ENCODE measurements at regions not wholly inside any gene's neighbourhood (a gene's known extent, or its start where the extent isn't known, plus 50 kb on each side); places are given as distances from the start of the nearest gene placed in this dataset.

DNA sequence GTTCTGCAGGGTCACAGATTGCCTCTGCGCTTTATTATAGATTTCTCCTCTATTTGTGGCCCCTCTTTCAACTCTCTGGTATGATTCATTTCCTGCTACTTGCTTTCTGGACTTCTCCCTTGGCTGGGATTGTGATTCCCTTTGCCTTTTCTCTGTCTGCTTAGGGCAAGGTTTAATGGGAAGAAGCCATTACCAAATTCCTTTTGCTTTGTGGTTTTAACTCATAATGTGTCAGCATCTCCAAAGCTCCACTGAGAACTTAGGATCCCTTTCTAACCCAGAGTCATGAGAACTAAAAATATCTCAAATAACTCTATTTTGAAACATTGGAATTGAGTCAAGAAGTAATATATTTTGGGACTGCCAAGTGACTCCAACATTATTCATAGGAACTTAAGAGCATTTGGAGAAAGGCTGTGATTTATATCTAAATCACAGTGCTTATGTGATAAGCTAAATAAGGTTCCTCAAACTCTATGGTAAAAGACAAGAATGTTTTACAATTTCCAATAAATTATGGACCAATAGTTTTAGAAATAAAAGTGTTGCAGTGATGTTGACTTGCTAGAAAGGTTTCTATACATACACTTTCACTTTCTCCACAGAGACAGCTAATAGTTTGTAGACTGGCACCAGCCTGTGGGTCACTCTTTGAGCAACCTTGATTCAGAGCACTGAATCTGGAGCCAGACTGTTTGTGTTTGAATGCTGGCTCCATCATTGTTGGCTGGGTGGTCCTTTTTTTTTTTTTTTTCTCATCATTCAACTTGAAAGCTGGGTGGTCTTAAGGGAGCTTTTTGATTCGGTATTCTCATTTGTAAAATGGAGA, 93.9 kb downstream of the DACT1 start:
- peak; percentile 68 for DNase-seq

DNA sequence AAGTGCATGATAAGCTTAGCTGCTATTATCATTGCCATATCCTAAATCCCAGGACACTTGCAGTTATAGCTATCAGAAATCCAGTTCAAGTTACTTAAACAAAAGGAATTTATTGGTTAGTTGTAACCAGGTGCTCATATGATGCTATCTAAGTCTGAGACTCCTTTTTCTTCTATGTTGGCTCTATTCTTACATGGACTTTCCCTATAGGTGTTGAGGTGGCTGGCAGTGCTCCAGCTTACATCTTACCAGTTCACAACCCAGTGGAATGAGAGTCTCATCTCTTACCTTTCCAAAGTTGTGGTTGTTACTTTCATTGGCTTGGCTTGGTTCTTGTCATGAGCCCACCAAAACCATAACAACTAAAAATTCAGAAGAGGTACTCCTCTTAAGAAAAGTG, 94.6 kb downstream of the DACT1 start:
- no peak for DNase-seq

DNA sequence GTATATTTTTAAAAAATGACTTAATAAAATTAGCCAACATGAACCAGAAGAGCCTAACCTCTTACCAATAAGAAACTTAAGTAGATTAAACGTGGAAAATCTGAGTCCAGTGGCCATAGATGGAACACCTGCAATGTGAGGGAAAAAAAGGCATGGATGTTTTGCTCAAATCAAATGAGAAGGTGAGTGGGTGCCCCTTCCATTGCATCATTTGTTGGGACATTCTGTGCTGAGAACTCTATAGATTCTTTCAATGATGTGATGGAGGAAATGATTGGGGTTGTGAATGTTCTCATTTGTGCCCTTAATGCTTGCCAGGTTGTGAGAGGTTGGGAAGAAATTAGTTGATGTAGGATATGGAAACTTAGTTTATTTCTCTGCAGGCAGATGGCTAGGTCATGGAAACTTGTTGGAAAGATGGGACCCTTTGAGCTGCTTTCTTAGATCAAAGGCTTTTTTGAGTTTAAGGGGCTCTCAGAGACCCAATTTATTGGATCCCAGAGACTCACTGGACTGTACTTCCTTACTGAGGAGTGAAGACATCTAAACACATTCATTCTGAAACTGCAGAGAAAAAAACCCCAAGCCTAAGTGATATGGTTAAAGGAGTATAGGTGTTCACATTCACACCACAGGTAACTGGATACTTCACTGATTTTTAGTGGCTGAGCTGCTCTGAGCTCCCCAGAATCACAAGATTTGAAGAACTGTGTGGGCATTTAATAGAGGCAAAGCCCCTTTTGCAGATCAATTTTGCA, 95.9 kb downstream of the DACT1 start:
- DNase-seq, result no peak

DNA sequence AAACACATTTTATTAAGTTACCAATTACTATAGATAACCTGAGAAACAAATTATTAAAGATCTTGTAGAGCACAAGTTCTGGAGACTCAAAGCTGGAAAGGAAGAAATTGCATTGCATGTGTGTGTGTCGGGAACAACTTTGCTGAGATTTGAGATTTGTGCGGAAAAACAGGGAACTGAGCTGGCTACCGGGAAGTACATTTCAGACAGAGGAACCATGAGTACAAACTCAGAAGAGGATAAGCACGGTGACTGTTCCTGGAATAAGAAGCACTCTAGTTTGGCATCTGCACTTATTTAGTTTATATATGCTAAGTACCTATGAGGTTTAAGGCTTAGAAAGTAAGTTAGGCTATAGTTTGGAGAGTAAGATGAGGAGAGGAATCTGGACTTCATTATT, 97.8 kb downstream of the DACT1 start:
- DNase-seq, result peak; percentile 39

DNA sequence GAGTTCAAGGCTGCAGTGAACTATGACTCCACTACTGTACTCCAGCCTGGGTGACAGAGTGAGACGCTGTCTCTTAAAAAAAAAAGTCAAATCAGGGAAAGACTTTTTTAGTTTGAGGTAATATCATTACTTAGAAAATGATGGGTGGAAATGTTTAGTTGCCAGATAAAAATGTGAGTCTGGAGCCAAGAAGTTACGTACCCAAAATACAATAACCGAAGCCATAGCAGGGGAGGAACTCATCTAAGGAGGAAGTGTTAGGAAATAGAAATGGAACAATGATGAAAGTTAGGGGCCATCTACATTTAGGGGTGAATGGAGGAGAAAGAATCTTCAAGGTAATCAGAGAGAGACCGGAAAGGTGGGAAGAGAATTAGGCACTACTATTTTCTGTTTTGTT, 98.8 kb downstream of the DACT1 start:
- no peak for DNase-seq

DNA sequence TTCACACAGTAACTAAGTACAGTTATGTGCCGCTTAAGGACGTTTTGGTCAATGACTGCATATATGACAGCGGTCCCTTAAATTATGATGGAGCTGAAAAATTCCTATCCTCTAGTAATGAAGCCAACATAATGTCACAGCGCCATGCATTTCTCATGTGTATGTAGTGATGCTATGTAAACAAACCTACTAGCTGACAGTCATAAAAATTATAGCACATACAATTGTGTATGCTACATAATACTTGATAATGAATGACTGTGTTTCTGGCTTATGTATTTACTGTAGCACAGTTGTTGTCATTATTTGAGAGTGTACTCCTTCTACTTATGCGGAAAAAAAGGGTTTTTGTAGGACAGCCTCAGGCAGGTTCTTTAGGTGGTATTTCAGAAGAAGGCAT, 99.7 kb downstream of the DACT1 start:
- DNase-seq, result no peak

DNA sequence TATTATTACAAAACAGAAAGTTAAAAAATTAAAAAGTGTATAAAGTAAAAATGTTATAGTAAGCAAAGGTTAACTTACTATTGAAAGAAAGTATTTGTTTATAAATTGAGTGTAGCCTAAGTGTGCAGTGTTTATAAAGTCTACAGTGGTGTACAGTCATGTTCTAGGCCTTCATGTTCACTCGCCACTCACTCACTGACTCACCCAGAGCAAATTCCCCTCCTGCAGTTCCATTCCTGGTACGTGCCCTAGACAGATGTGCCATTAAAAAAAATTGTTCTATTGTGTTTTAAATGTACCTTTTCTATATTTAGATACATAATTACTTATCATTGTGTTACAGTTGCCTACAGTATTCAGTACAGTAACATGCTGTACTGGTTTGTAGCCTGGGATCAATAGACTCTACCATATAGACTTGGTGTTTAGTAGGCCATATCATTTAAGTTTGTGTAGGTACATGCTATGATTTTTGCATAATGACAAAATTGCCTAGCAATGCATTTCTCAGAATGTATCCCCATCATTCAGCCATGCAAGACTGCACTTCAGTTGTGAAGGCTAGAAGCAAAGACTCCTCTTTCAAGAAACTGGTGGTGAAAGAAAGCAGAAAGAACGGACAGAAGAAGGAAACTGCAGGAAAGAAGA, 100.6 kb downstream of the DACT1 start:
- DNase-seq, result peak; percentile 37

DNA sequence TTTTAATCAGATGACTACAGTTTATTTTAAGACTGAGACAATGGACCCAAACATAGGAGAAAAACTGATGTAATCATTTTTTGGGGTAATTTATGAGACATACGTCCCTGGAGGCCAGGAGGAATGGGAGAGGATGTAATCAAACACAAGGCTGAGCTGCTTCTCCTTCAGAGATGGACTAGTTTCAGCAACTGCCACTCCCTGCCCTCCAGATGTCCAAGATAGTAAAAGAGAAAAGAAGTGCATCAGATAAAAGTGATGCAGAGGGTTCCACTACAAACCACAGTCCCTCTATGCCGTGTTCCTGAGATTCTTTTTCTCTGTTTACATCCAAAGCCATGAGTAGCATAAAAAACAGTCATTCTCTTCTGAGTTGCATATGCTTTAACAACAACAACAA, 101.1 kb downstream of the DACT1 start:
- DNase-seq, result no peak

DNA sequence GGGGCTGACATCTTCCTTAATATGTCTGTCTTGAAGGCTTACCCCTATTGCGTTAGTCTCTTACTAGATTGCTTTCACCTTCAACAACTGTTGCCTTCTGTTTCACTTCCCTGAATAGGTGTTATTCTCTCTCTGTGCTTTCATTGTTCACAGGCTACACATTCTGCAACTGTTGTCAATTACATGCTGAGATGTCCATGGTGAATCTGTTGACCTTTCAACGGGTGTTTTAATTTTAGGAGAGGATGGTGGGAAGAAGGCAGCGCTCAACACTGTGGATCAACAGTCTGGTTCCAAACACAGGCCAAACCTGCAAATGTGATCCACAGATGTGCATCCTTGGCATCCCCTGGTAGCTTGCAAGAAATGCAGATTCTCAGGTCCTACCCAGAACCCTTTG, 101.9 kb downstream of the DACT1 start:
- peak; percentile 36 for DNase-seq

DNA sequence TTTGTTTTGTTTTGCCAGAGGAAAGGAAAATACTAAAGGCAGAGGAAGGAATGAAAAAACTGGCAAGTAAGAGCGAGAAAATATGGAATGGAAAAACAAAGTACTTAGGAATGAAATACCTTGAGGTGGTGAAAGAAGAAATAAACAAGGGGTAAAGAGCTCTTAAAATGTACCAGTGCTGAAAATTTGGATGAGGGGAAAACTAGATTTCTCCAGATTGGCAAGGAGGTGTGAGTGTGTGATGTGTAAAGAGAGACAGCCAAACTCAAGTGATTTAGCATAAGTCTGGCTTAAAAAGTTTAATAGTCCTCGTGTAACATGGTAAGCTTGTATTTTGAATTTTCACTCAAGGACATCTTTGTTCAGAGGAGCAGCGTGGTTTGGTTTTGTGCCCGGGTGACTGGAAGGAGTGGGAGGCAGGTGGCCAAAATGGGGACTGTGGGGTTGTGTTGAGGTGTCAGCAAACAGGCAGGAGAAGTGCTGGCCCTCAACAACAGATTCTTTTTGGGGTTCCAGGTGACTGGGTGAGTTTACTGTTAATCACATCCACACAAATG, 102.7 kb downstream of the DACT1 start:
- DNase-seq, result no peak

DNA sequence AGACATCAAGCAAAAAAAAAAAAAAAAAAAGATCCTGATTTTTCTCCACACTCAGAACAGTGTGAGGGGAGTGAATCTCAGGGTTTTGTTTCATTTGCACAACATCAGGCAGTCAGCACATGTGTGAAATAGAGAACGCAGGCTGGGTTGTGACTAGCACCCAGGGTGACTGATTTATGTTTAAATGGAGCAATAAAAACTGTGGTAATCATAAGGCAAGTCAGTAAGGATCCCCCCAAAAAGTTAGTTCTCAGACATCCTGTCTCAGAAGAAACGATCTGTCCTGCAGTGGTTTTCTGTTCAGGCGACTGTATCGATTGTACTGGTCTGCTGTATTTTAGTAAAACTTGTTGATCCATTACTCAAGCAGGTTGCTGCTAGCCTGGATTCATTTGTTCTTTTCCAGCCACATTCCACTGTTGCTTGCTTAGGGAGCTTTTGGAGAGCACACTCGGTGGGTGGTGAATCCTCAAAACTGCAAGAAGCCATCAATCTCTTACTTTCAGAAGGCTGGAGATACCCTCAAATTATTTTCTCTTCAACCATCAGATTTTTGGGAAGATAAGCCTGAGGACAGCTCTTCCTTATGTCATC, 107.1 kb downstream of the DACT1 start:
- peak; percentile 25 for DNase-seq

DNA sequence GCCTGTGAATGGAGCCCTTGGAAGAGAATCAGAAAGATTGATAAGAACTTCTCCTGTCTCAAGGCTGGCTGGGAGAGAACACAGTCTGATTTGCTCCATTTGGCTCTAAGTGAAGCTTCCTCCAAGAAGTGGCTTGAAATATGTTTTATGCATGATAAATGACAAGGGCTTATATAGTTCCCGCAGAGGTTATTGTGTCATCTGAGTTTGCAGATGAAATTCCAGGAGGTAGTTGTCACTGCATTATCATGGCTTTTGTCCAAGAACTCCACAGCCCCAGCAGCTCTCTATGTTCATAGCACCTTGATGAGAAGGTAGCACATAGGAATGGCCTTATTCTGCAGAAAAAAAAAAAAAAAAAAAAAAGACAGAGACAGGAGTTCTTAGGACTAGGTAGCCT, 108.5 kb downstream of the DACT1 start:
- no peak for DNase-seq

DNA sequence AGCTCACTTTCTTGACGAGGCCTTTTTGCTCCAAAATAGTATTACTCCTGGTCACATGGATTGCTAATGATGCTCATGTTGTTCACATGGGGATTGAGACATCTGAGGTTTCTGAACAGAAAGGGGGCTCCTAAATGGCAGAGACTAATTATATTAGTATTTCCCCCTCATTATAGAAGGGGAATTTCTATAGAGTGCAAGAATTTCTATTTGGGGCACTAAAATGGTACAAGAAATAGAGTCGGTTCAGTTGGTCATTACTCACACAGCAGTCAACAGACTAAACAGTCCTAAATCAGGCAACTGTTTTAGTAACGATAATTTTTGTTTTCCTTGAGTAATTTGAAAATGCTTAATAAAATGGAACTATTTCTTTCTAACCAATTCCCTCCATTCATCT, 108.9 kb downstream of the DACT1 start:
- no peak for DNase-seq

DNA sequence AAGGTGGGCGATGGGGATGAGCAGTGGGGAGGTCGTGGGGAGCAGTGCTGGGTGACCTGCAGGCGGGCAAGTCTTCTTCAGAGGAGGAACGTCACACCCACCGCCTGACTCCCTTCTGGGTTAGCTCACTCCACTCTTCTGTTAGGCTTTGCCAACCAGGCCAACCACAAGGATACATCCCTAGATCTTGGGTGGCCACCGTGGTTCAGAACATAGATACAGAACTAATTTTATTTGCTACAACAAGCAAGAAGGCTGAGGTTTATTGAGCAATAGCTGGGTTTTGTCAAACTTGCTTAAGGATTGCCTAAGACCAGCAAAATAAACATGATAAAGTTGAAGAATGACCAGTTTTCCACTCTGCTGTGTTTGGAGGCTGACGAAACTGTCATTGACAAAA, 109.4 kb downstream of the DACT1 start:
- peak; percentile 89 for DNase-seq

DNA sequence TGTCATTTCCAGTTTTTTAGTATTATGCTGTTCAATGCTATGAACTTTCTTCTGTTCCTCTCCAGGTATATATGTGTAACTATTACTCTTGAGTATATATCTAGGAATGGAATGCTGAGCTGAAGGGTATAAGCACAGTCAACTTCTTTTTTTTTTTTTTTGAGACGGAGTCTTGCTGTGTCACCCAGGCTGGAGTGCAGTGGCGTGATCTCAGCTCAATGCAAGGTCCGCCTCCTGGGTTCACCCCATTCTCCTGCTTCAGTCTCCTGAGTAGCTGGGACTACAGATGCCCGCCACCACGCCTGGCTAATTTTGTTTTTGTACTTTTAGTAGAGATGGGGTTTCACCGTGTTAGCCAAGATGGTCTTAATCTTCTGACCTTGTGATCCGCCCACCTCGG, 110.5 kb downstream of the DACT1 start:
- peak; percentile 24 for DNase-seq

DNA sequence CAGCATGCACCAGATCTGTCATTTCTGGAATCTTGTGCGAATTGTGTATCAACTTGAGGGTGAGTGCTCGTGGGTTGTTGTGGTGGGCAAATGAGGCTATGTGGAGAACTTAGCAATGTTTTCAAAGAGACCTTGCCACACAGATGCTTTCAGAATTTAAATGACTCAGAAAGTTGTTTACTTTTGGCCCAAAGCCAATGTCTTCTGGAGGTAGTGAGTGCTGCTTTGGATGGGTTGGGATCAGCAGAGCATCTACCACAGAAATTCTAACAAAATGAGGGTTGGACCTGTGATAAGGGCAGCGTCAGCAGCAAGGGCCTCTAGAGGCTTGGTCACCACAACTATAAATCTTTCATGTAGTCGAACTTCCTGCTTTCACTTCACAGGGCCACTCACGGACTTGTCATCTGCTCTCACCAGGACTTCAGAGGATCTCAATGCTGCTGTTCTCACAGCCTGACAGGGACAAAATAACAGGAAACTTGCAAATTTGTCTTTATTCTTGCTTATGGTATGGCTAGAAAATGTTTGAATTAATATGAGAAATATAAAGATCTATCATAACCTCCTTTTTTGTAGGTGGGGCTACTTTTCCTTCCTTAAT, 111.4 kb downstream of the DACT1 start:
- DNase-seq, result peak; percentile 87

DNA sequence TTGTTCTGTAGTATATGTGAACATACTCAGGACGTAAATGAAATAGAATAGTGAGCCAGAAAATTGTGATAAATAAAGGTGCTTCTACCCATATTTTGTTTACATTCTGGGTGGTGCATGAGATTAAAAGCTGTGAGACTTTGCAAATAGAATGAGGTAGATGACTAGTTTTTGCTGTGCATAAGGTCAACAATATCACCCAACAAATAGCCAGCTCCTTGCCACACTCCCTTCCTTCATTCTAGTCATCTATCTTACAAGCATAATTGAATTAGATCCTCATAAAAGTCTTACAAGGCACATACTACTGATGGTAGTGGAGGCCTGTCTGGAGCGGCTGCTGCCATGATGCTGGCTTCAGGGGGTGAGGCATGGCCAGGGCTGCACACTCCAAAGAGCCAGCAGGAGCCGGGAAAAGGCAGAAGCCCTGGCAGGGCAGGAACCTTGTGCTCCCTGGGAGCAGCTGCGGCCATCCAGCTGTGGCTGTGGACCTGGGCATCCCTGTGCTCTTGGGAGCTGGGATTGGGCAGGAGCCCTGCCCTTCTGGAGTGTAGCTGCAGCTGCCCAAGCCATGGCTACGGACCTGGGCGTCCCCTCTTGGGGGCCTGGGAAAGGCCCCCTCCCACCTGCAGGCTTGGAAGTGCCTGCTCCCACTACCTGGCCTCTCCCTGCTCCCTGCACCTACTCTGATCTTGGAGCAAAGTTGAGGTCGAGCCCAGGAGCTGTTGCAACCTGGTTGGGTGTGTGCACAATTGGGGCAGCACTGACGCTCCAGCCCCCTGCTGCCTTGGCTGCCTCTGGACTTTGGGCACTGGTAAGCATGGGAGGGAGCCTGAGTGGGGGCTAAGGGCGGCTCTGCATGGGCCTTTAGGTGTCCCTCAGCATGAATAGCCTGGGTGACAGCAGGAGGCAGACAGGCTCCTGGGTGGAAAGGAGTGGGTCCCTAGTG, 112.8 kb downstream of the DACT1 start:
- no peak for DNase-seq

DNA sequence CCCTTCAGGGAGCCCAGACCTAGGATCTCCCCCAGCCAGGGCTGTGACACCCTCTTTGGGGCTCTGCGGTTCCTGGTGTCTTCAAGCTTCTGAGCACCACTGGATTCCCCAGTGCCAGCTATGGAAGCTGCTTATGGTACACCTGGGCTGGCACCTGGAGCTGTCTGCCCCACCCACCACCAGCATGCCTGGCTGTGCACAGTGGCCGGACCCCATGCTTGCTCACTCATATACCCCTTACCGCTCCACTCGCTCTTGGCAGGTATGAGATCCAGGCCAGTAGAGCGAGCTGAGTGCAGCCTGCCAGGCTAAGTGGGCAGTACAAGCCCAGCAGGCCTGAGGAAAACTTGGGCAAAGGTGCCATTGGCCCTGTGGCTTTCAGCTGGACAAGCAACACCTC, 114.0 kb downstream of the DACT1 start:
- DNase-seq, result no peak

DNA sequence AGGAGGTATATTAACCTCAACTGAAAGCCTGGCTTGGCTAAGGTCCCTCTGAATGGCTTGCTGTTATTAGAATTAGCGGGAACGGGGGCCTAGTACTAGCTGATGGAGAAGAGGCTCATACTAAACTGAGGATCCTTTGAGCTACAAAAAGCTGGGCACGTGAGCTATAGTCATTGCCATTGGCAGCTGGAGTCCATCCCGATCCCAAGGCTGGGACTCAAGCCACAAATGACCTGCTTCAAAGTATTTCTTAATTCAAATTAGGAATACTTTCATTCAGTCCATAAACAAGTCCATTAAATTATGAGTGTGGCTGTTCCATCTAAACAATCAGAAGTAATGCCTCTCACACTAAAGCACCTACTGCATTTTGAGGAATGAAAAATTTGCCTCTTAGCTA, 114.5 kb downstream of the DACT1 start:
- DNase-seq, result no peak

DNA sequence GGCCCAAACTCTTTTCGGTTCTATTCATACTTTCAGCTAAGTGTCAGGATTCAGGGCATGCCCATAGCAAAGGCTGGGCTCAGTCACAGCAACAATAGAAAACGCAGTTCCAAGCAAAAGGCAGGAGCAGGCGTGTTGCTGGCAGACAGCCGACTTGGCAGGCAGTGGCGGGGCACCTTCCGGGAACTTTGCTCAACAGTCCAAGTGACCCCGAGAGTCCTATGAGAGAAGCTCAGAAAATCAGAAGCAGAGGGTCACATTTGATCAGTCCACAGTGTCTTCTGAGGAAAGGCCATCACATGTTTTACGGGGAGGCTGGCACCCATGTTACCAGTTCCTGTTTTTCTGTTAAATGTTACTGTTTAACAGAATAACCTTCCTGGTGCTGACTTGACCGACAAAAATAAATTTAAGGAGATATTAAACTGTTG, 115.0 kb downstream of the DACT1 start:
- peak; percentile 85 for DNase-seq

Measured in suppressor macrophage treated with lipopolysaccharide for 4 hours (primary cell).